ENCODE measurements at regions not wholly inside any gene's neighbourhood (a gene's known extent, or its start where the extent isn't known, plus 50 kb on each side); places are given as distances from the start of the nearest gene placed in this dataset.

GRCh38 chr17:77665833-77666232 lies 292.7 kb upstream of the TNRC6C start:
- Histone ChIP-seq H3K36me3 (ENCODE audit: insufficient read depth, low read length) (no peaks in the 10 kb centered on the region), H3K27ac (ENCODE audit: low read depth in 1 of 2, low read length in 2 of 2) (peak overlapping the region in 1 of 2 donors; percentile 72), H3K4me1 (ENCODE audit: insufficient read depth, low read length) (peaks cover 19% of the 10 kb centered on the region), H3K27me3 (ENCODE audit: control insufficient read depth in 1 of 2, insufficient read depth in 2 of 2, low read length in 2 of 2) (no peaks in the 10 kb centered on the region), H3K9me3 (ENCODE audit: control insufficient read depth in 1 of 2, insufficient read depth in 1 of 2, low read length in 2 of 2) (peaks cover 0 to 8% of the 10 kb centered on the region in 2 experiments), H3K4me3 (ENCODE audit: low read length) (peak overlapping the region; percentile 58)
- no peak for DNase-seq
- Mint-ChIP-seq H3K27me3 (no peaks in the 10 kb centered on the region), H3K4me1 (ENCODE audit: low read depth) (peaks cover 51% of the 10 kb centered on the region), H3K36me3 (ENCODE audit: low read depth) (no peaks in the 10 kb centered on the region), H3K4me3 (peak overlapping the region; percentile 82), H3K27ac (peak overlapping the region; percentile 93), H3K9me3 (peaks cover 7% of the 10 kb centered on the region)
- no peak for ATAC-seq (ENCODE audit: poor library complexity)
- POLR2A ChIA-PET: interaction anchor here (2.4 to 3.7 kb wide), 2 partner anchors 20 to 292 kb away, joined by 43 to 70 read pairs; partner anchors contain the start of gene TNRC6C
- CTCF ChIA-PET: no interaction called here
- intact Hi-C loops (cut with DNase I, micrococcal nuclease): loop anchor here (1.0 to 5.0 kb wide), 4 partner anchors 21 to 291 kb away; partner anchors contain the start of gene TNRC6C (in 1 of the 2)
- TF ChIP-seq CTCF (IDR thresholded peaks at IDR 0.05): no peak

GRCh38 chr17:77666462-77666861 lies 292.0 kb upstream of the TNRC6C start:
- TF ChIP-seq CTCF (IDR thresholded peaks at IDR 0.05): no peak
- Mint-ChIP-seq H3K27me3 (no peaks in the 10 kb centered on the region), H3K9me3 (peaks cover 7% of the 10 kb centered on the region), H3K4me1 (ENCODE audit: low read depth) (peaks cover 53% of the 10 kb centered on the region), H3K36me3 (ENCODE audit: low read depth) (no peaks in the 10 kb centered on the region), H3K4me3 (peak overlapping the region; percentile 82), H3K27ac (peak overlapping the region; percentile 93)
- Histone ChIP-seq H3K27me3 (ENCODE audit: control insufficient read depth in 1 of 2, insufficient read depth in 2 of 2, low read length in 2 of 2) (no peaks in the 10 kb centered on the region), H3K9me3 (ENCODE audit: control insufficient read depth in 1 of 2, insufficient read depth in 1 of 2, low read length in 2 of 2) (peaks cover 0 to 8% of the 10 kb centered on the region in 2 experiments), H3K4me3 (ENCODE audit: low read length) (peak overlapping the region; percentile 58), H3K4me1 (ENCODE audit: insufficient read depth, low read length) (peaks cover 19% of the 10 kb centered on the region), H3K27ac (ENCODE audit: low read depth in 1 of 2, low read length in 2 of 2) (peak overlapping the region; percentile 66 to 72), H3K36me3 (ENCODE audit: insufficient read depth, low read length) (no peaks in the 10 kb centered on the region)
- no peak for DNase-seq
- ATAC-seq (ENCODE audit: poor library complexity): peak; percentile 20
- intact Hi-C loops (cut with DNase I, micrococcal nuclease): loop anchor here (1.0 to 5.0 kb wide), 4 partner anchors 22 to 291 kb away; partner anchors contain the start of gene TNRC6C (in 1 of the 2)
- ChIA-PET POLR2A (interaction anchor here (0.6 to 3.7 kb wide), 28 partner anchors 9 to 1042 kb away, joined by 3 to 70 read pairs (median 4); partner anchors contain the start of genes SEC14L1 and TNRC6C), CTCF (interaction anchor here (0.6 to 1.4 kb wide), 2 partner anchors 26 to 347 kb away, joined by 3 to 5 read pairs; no protein-coding TSS in a partner anchor)

GRCh38 chr17:77666881-77667395 lies 291.6 kb upstream of the TNRC6C start:
- no peak for TF ChIP-seq CTCF (IDR thresholded peaks at IDR 0.05)
- intact Hi-C loops (cut with DNase I, micrococcal nuclease): loop anchor here (1.0 to 5.0 kb wide), 4 partner anchors 22 to 290 kb away; partner anchors contain the start of gene TNRC6C (in 1 of the 2)
- H3K36me3 ChIP-seq (ENCODE audit: insufficient read depth, low read length): peaks cover 3% of the 10 kb centered on the region
- H3K9me3 Mint-ChIP-seq: peaks cover 7% of the 10 kb centered on the region
- CTCF ChIA-PET: interaction anchor here (0.6 to 1.4 kb wide), 2 partner anchors 25 to 347 kb away, joined by 3 to 5 read pairs; no protein-coding TSS in a partner anchor
- POLR2A ChIA-PET: interaction anchor here (0.6 to 3.7 kb wide), 30 partner anchors 9 to 1041 kb away, joined by 3 to 70 read pairs (median 4); partner anchors contain the start of genes SEC14L1 and TNRC6C
- H3K4me1 Mint-ChIP-seq (ENCODE audit: low read depth): peaks cover 53% of the 10 kb centered on the region
- peak overlapping the region; percentile 82 for H3K4me3 Mint-ChIP-seq
- no peaks in the 10 kb centered on the region for H3K27me3 ChIP-seq (ENCODE audit: control insufficient read depth in 1 of 2, insufficient read depth in 2 of 2, low read length in 2 of 2)
- DNase-seq (peak; percentile 41 to 92 (median 58)), ATAC-seq (ENCODE audit: poor library complexity) (peak; percentile 91)
- peaks cover 0 to 8% of the 10 kb centered on the region in 2 experiments for H3K9me3 ChIP-seq (ENCODE audit: control insufficient read depth in 1 of 2, insufficient read depth in 1 of 2, low read length in 2 of 2)
- peak overlapping the region; percentile 66 to 72 for H3K27ac ChIP-seq (ENCODE audit: low read depth in 1 of 2, low read length in 2 of 2)
- peak overlapping the region; percentile 93 for H3K27ac Mint-ChIP-seq
- no peaks in the 10 kb centered on the region for H3K27me3 Mint-ChIP-seq
- H3K4me1 ChIP-seq (ENCODE audit: insufficient read depth, low read length): peaks cover 24% of the 10 kb centered on the region
- no peaks in the 10 kb centered on the region for H3K36me3 Mint-ChIP-seq (ENCODE audit: low read depth)
- H3K4me3 ChIP-seq (ENCODE audit: low read length): peak overlapping the region; percentile 58
